ENCODE measurements at regions not wholly inside any gene's neighbourhood (a gene's known extent, or its start where the extent isn't known, plus 50 kb on each side); places are given as distances from the start of the nearest gene placed in this dataset.

- TF ChIP-seq CTCF (conservative IDR thresholded peaks at IDR 0.05; ENCODE audit: low read depth, low read length) (no peak), EZH2 (IDR thresholded peaks at IDR 0.05; ENCODE audit: low read length, unreplicated experiment) (no peak), EZH2phosphoT487 (IDR thresholded peaks at IDR 0.05; ENCODE audit: borderline replicate concordance, low read length) (no peak)
Measured at GRCh38 chr2:48178611-48179010, 135.9 kb upstream of the FOXN2 start.

Data from PC-3 (cell line).